PC-3 (cell line): ENCODE measurements at regions not wholly inside any gene's neighbourhood (a gene's known extent, or its start where the extent isn't known, plus 50 kb on each side); places are given as distances from the start of the nearest gene placed in this dataset.
A peak's percentile ranks its signal among the peaks of the same experiment; 100 is the strongest.

Source experiments
- ATAC-seq: fragments of 200-7000 bp; cut with Tn5 transposase; 2 replicates; pipeline ENCODE4 v1.9.1; 2020; ENCODE audit warnings: mild to moderate bottlenecking, moderate library complexity
- BruUV-seq: library from RNA; stranded (reverse); fragments of 400-500 nt; replicated peaks from 2 replicates; lab custom pipeline; 2021; lab: Mats Ljungman, UMichigan
- CTCF ChIA-PET: fragments of 300-600 bp; sonication (Branson Sonifier 250); formaldehyde crosslinking; loops from one replicate; lab custom pipeline; 2022; ENCODE audit warnings: antibody characterized with exemption; lab: Charles Lee
- POLR2A ChIA-PET: fragments of 300-600 bp; sonication (Branson Sonifier 250); formaldehyde crosslinking; loops from one replicate; lab custom pipeline; 2022; ENCODE audit warnings: antibody characterized with exemption; ENCODE audit not compliant: unreplicated experiment; lab: Charles Lee
- DNase-seq: peaks from one replicate; pipeline ENCODE4 v3.0.0-alpha.2; 2015
- H2AFZ ChIP-seq: fragments of 300-600 bp; sonication (generic); 2 replicates; pipeline ENCODE4 v1.6.0; 2016; ENCODE audit warnings: antibody characterized with exemption, low read length
- H3F3A ChIP-seq: fragments of 300-600 bp; sonication (generic); one replicate; pipeline ENCODE4 v1.6.0; 2017; ENCODE audit warnings: antibody characterized with exemption, low read length, control low read depth, mild to moderate bottlenecking; ENCODE audit not compliant: unreplicated experiment
- H3K27ac ChIP-seq: fragments of 300-600 bp; sonication (generic); 2 replicates; pipeline ENCODE4 v1.5.1; 2016; ENCODE audit warnings: mild to moderate bottlenecking, low read length
- H3K27me3 ChIP-seq: fragments of 300-600 bp; sonication (generic); 2 replicates; pipeline ENCODE4 v1.6.1; 2016; ENCODE audit warnings: low read length, mixed read lengths
- H3K36me3 ChIP-seq: fragments of 300-600 bp; sonication (generic); 2 replicates; pipeline ENCODE4 v1.6.1; 2016; ENCODE audit warnings: low read depth, mixed run types, low read length, mixed read lengths
- H3K4me1 ChIP-seq: fragments of 300-600 bp; sonication (generic); 2 replicates; pipeline ENCODE4 v1.5.1; 2016; ENCODE audit warnings: low read length; ENCODE audit not compliant: insufficient read depth
- H3K4me2 ChIP-seq: fragments of 300-600 bp; sonication (generic); 2 replicates; pipeline ENCODE4 v1.6.0; 2016; ENCODE audit warnings: low read length
- H3K4me3 ChIP-seq: fragments of 300-600 bp; sonication (generic); 2 replicates; pipeline ENCODE4 v1.5.1; 2016; ENCODE audit warnings: mild to moderate bottlenecking, low read length, mixed read lengths
- H3K79me2 ChIP-seq: fragments of 300-600 bp; sonication (generic); 2 replicates; pipeline ENCODE4 v1.6.1; 2017; ENCODE audit warnings: low read length, mixed read lengths
- H3K9ac ChIP-seq: fragments of 300-600 bp; sonication (generic); 2 replicates; pipeline ENCODE4 v1.6.0; 2016; ENCODE audit warnings: mild to moderate bottlenecking, low read length
- H3K9me2 ChIP-seq: fragments of 300-600 bp; sonication (generic); replicated peaks from 2 replicates; pipeline ENCODE4 v1.6.1; 2016; ENCODE audit warnings: mixed run types, low read length, mixed read lengths
- H3K9me3 ChIP-seq: fragments of 300-600 bp; sonication (generic); 2 replicates; pipeline ENCODE4 v1.6.1; 2016; ENCODE audit warnings: low read length, mixed read lengths
- H4K20me1 ChIP-seq: fragments of 300-600 bp; sonication (generic); 2 replicates; pipeline ENCODE4 v1.6.1; 2016; ENCODE audit warnings: low read length, mixed read lengths
- EZH2 ChIP-seq: fragments of 300-600 bp; sonication (generic); IDR thresholded peaks from one replicate; pipeline ENCODE4 v1.6.1; 2017; ENCODE audit warnings: antibody characterized with exemption, mild to moderate bottlenecking, low read length; ENCODE audit not compliant: unreplicated experiment
- EZH2phosphoT487 ChIP-seq: fragments of 300-600 bp; sonication (generic); IDR thresholded peaks from 2 replicates; pipeline ENCODE4 v1.6.1; 2018; ENCODE audit warnings: mild to moderate bottlenecking, antibody characterized with exemption, low read length, borderline replicate concordance
- intact Hi-C: fragments of 100-400 bp; cut with micrococcal nuclease; formaldehyde crosslinking; loops from 2 replicates; pipeline ENCODE4 v1.9.0; 2023
- TF ChIP-seq, protein P1 (sequence below): fragments of 300-600 bp; sonication (generic); conservative IDR thresholded peaks from 2 replicates; pipeline ENCODE4 v1.5.1; 2017; ENCODE audit warnings: antibody characterized with exemption, low read depth, mild to moderate bottlenecking, low read length

- H3K27ac ChIP-seq = no peak overlapping the region
- no peak overlapping the region for H3K4me2 ChIP-seq
- no TSS peak for BruUV-seq
- ChIA-PET CTCF (no interaction called here), POLR2A (no interaction called here)
- H3K79me2 ChIP-seq = no peaks in the 10 kb centered on the region
- no peak overlapping the region for H2AFZ ChIP-seq
- no peaks in the 10 kb centered on the region for H3K4me1 ChIP-seq
- H3K9me3 ChIP-seq = no peaks in the 10 kb centered on the region
- H3K36me3 ChIP-seq = no peaks in the 10 kb centered on the region
- H4K20me1 ChIP-seq = no peaks in the 10 kb centered on the region
- no peaks in the 10 kb centered on the region for H3K27me3 ChIP-seq
- no peak overlapping the region for H3K4me3 ChIP-seq
- H3F3A ChIP-seq = no peaks in the 10 kb centered on the region
- DNase-seq = no peak
- intact Hi-C loops = no loop called here
- no peak overlapping the region for H3K9ac ChIP-seq
- TF ChIP-seq EZH2phosphoT487 = no peak
- TF ChIP-seq EZH2 = no peak
- TF ChIP-seq, protein P1, sequence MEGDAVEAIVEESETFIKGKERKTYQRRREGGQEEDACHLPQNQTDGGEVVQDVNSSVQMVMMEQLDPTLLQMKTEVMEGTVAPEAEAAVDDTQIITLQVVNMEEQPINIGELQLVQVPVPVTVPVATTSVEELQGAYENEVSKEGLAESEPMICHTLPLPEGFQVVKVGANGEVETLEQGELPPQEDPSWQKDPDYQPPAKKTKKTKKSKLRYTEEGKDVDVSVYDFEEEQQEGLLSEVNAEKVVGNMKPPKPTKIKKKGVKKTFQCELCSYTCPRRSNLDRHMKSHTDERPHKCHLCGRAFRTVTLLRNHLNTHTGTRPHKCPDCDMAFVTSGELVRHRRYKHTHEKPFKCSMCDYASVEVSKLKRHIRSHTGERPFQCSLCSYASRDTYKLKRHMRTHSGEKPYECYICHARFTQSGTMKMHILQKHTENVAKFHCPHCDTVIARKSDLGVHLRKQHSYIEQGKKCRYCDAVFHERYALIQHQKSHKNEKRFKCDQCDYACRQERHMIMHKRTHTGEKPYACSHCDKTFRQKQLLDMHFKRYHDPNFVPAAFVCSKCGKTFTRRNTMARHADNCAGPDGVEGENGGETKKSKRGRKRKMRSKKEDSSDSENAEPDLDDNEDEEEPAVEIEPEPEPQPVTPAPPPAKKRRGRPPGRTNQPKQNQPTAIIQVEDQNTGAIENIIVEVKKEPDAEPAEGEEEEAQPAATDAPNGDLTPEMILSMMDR = no peak
- no peak for ATAC-seq
- H3K9me2 ChIP-seq = no peaks in the 10 kb centered on the region
Observed at GRCh38 chr5:123753180-123753936, 241.4 kb downstream of the CSNK1G3 start.

DNA sequence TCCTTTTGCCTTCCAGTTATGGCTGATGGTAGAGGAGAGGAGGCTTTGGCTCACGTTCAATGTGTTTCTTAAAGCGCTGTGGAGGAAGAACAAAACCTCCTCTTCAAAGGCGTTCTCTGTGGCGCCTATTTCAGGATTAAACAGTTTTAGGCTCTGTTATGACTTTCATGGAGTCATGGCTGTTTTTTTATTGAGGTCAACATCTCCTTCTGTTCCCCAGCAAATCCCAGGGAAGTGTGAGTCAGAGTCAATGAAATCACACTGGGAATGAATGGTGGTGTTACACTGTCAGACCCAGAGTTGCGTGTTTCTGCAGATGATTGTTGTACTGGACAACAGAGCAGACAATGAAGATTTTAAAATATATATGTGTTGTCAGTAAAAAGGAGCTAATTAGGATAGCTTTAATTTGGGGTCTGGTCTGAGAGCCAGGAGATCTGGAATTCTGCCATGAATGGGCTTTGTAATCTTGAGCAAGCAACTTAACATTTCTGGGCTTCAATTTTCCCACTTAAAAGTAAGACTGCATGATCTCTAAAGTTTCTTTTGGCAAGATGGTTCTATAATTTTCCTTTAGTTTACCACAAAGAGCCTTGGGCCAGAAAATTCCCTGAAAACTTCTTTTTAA is 240.7 kb downstream of the CSNK1G3 start:
- peak; percentile 25 for DNase-seq
- H3K79me2 ChIP-seq = no peaks in the 10 kb centered on the region
- H4K20me1 ChIP-seq = no peaks in the 10 kb centered on the region
- H3K27ac ChIP-seq = no peak overlapping the region
- H3K27me3 ChIP-seq = no peaks in the 10 kb centered on the region
- BruUV-seq = no TSS peak
- no peaks in the 10 kb centered on the region for H3K9me2 ChIP-seq
- ChIA-PET CTCF (no interaction called here), POLR2A (no interaction called here)
- no peaks in the 10 kb centered on the region for H3K36me3 ChIP-seq
- intact Hi-C loops = no loop called here
- no peak overlapping the region for H3K9ac ChIP-seq
- no peaks in the 10 kb centered on the region for H3F3A ChIP-seq
- ATAC-seq = no peak
- no peak overlapping the region for H3K4me3 ChIP-seq
- no peaks in the 10 kb centered on the region for H3K9me3 ChIP-seq
- H3K4me1 ChIP-seq = no peaks in the 10 kb centered on the region
- no peak overlapping the region for H3K4me2 ChIP-seq
- TF ChIP-seq, protein P1 = no peak
- no peak for TF ChIP-seq EZH2
- no peak for TF ChIP-seq EZH2phosphoT487
- no peak overlapping the region for H2AFZ ChIP-seq

- H3K27me3 ChIP-seq = no peaks in the 10 kb centered on the region
- H4K20me1 ChIP-seq = no peaks in the 10 kb centered on the region
- H3K79me2 ChIP-seq = no peaks in the 10 kb centered on the region
- no peak overlapping the region for H3K9ac ChIP-seq
- intact Hi-C loops = no loop called here
- no peaks in the 10 kb centered on the region for H3K9me3 ChIP-seq
- TF ChIP-seq EZH2phosphoT487 = no peak
- TF ChIP-seq EZH2 = no peak
- TF ChIP-seq, protein P1 = no peak
- no peak overlapping the region for H3K4me2 ChIP-seq
- H3K4me3 ChIP-seq = no peak overlapping the region
- no peaks in the 10 kb centered on the region for H3K36me3 ChIP-seq
- ChIA-PET POLR2A (no interaction called here), CTCF (no interaction called here)
- ATAC-seq = no peak
- H3K27ac ChIP-seq = no peak overlapping the region
- no peaks in the 10 kb centered on the region for H3K4me1 ChIP-seq
- no peak overlapping the region for H2AFZ ChIP-seq
- H3K9me2 ChIP-seq = no peaks in the 10 kb centered on the region
- no TSS peak for BruUV-seq
- no peak for DNase-seq
- H3F3A ChIP-seq = no peaks in the 10 kb centered on the region
Observed at GRCh38 chr5:123751670-123752069, 239.7 kb downstream of the CSNK1G3 start.
